ENCODE measurements at regions not wholly inside any gene's neighbourhood (a gene's known extent, or its start where the extent isn't known, plus 50 kb on each side); places are given as distances from the start of the nearest gene placed in this dataset.

- POLR2A ChIA-PET: no interaction called here
- peaks cover 81% of the 10 kb centered on the region for H3K27me3 ChIP-seq (ENCODE audit: insufficient read depth, low read length)
- H3K79me2 ChIP-seq (ENCODE audit: insufficient read depth, low read length): no peaks in the 10 kb centered on the region
- ATAC-seq: no peak
- no peak overlapping the region for H3K9ac ChIP-seq (ENCODE audit: low read length)
- TF ChIP-seq JUND (IDR thresholded peaks at IDR 0.05) (no peak), CTCF (IDR thresholded peaks at IDR 0.05 in 2 of 3, conservative IDR thresholded peaks at IDR 0.05 in 1 of 3; ENCODE audit: borderline replicate concordance in 1 of 3, insufficient read depth in 1 of 3, low read depth in 2 of 3, low read length in 2 of 3) (no peak), ATF3 (IDR thresholded peaks at IDR 0.05) (no peak), CEBPB (IDR thresholded peaks at IDR 0.05; ENCODE audit: low read depth) (no peak)
- CTCF ChIA-PET: no interaction called here
- no peaks in the 10 kb centered on the region for H3K36me3 ChIP-seq (ENCODE audit: control insufficient read depth in 1 of 2, insufficient read depth in 2 of 2, low read length in 2 of 2)
- no peak overlapping the region for H2AFZ ChIP-seq (ENCODE audit: low read depth, low read length, poor library complexity, severe bottlenecking)
- no peaks in the 10 kb centered on the region for H3K9me3 ChIP-seq (ENCODE audit: control insufficient read depth in 1 of 2, insufficient read depth in 1 of 2, low read depth in 1 of 2, low read length in 2 of 2)
- H3K27ac ChIP-seq (ENCODE audit: low read depth, low read length): no peak overlapping the region
- H3K4me3 ChIP-seq (replicated peaks in 1 of 2; ENCODE audit: low read depth in 1 of 2, low read length in 2 of 2): no peak overlapping the region
- no peak for DNase-seq (ENCODE audit: low read depth, low spot score)
- RAD21 ChIA-PET (ENCODE audit: low non-redundant PET in 1 of 2, low total read pairs in 2 of 2, uncharacterized antibody in 2 of 2, unreplicated experiment in 2 of 2): no interaction called here
- no peaks in the 10 kb centered on the region for H3K4me1 ChIP-seq (ENCODE audit: control insufficient read depth in 1 of 2, insufficient read depth in 2 of 2, low read length in 2 of 2)
- H4K20me1 ChIP-seq (ENCODE audit: insufficient read depth): no peaks in the 10 kb centered on the region
- no peaks in the 10 kb centered on the region for H3K9me2 ChIP-seq (ENCODE audit: insufficient read depth)
- H3K4me2 ChIP-seq (ENCODE audit: low read length): no peak overlapping the region
- intact Hi-C loops (cut with micrococcal nuclease): no loop called here
- BruUV-seq (replicated peaks): no TSS peak
Observed at GRCh38 chr1:37305841-37306240, 168.5 kb upstream of the ZC3H12A start.

- Histone ChIP-seq H3K9me2 (ENCODE audit: insufficient read depth) (no peaks in the 10 kb centered on the region), H3K27me3 (ENCODE audit: insufficient read depth, low read length) (peaks cover 83% of the 10 kb centered on the region), H3K9me3 (ENCODE audit: control insufficient read depth in 1 of 2, insufficient read depth in 1 of 2, low read depth in 1 of 2, low read length in 2 of 2) (no peaks in the 10 kb centered on the region), H4K20me1 (ENCODE audit: insufficient read depth) (no peaks in the 10 kb centered on the region), H3K79me2 (ENCODE audit: insufficient read depth, low read length) (no peaks in the 10 kb centered on the region), H2AFZ (ENCODE audit: low read depth, low read length, poor library complexity, severe bottlenecking) (no peak overlapping the region), H3K4me1 (ENCODE audit: control insufficient read depth in 1 of 2, insufficient read depth in 2 of 2, low read length in 2 of 2) (no peaks in the 10 kb centered on the region), H3K9ac (ENCODE audit: low read length) (no peak overlapping the region), H3K36me3 (ENCODE audit: control insufficient read depth in 1 of 2, insufficient read depth in 2 of 2, low read length in 2 of 2) (no peaks in the 10 kb centered on the region), H3K4me3 (replicated peaks in 1 of 2; ENCODE audit: low read depth in 1 of 2, low read length in 2 of 2) (no peak overlapping the region), H3K4me2 (ENCODE audit: low read length) (no peak overlapping the region), H3K27ac (ENCODE audit: low read depth, low read length) (no peak overlapping the region)
- intact Hi-C loops (cut with micrococcal nuclease): no loop called here
- CTCF ChIA-PET: no interaction called here
- BruUV-seq (replicated peaks): no TSS peak
- ATAC-seq (no peak), DNase-seq (ENCODE audit: low read depth, low spot score) (no peak)
- RAD21 ChIA-PET (ENCODE audit: low non-redundant PET in 1 of 2, low total read pairs in 2 of 2, uncharacterized antibody in 2 of 2, unreplicated experiment in 2 of 2): no interaction called here
- POLR2A ChIA-PET: no interaction called here
- TF ChIP-seq TCF7L2 (IDR thresholded peaks at IDR 0.05; ENCODE audit: borderline replicate concordance, extremely low read depth, insufficient read depth, insufficient read length) (no peak), SRF (IDR thresholded peaks at IDR 0.05; ENCODE audit: low read depth) (no peak), EZH2phosphoT487 (IDR thresholded peaks at IDR 0.05; ENCODE audit: borderline replicate concordance) (no peak), ELF1 (IDR thresholded peaks at IDR 0.05; ENCODE audit: borderline replicate concordance, low read depth) (no peak), CBX3 (IDR thresholded peaks at IDR 0.05; ENCODE audit: low read depth) (no peak), REST (IDR thresholded peaks at IDR 0.05; ENCODE audit: low read depth) (no peak), POLR2A (IDR thresholded peaks at IDR 0.05; ENCODE audit: borderline replicate concordance, extremely low read depth, insufficient read depth, insufficient read length) (no peak), POLR2AphosphoS5 (IDR thresholded peaks at IDR 0.05; ENCODE audit: low read depth, low read length) (no peak)
Observed at GRCh38 chr1:37306461-37306860, 167.9 kb upstream of the ZC3H12A start.

Data from HCT116 (cell line).